HepG2 (cell line): ENCODE measurements at regions not wholly inside any gene's neighbourhood (a gene's known extent, or its start where the extent isn't known, plus 50 kb on each side); places are given as distances from the start of the nearest gene placed in this dataset.

ENCODE experiments used
- ARNT2 ChIP-seq: sonication (generic); formaldehyde crosslinking; IDR thresholded peaks from 2 replicates; pipeline ENCODE4 v1.8.0; 2022; ENCODE audit warnings: mild to moderate bottlenecking, low read depth, missing genetic modification reagents, moderate library complexity
- CERS6 ChIP-seq: sonication (generic); formaldehyde crosslinking; IDR thresholded peaks from 2 replicates; pipeline ENCODE4 v1.5.0; 2020; ENCODE audit warnings: missing genetic modification reagents
- ETV6 ChIP-seq: sonication (generic); formaldehyde crosslinking; conservative IDR thresholded peaks from 2 replicates; pipeline ENCODE4 v1.4.0; 2020; ENCODE audit warnings: missing genetic modification reagents
- KDM6A ChIP-seq: IDR thresholded peaks from 2 replicates; pipeline ENCODE4 v1.6.1; 2016; ENCODE audit warnings: low read depth
- PHF5A ChIP-seq: IDR thresholded peaks from one replicate; pipeline ENCODE4 v1.6.1; 2018; ENCODE audit warnings: low read depth, missing genetic modification reagents; ENCODE audit not compliant: unreplicated experiment
- TCF7 ChIP-seq: sonication (generic); IDR thresholded peaks from 2 replicates; pipeline ENCODE4 v1.6.1; 2016; ENCODE audit warnings: antibody characterized with exemption, low read depth
- USF2 ChIP-seq, 2 experiments: sonication (generic) in 1 of 2; formaldehyde crosslinking in 1 of 2; IDR thresholded peaks; 2 replicates each; pipeline versions ENCODE4 v1.5.1 to v1.6.1; 2011 to 2020; ENCODE audit warnings: borderline replicate concordance in 1 of 2, low read depth in 1 of 2, low read length in 1 of 2, mild to moderate bottlenecking in 1 of 2, missing genetic modification reagents in 1 of 2, moderate library complexity in 1 of 2
- ZNF530 ChIP-seq: sonication (generic); formaldehyde crosslinking; IDR thresholded peaks from 2 replicates; pipeline ENCODE4 v1.5.0; 2020; ENCODE audit warnings: low read depth, mild to moderate bottlenecking, missing genetic modification reagents
- small RNA-seq, 3 experiments: library from RNA; depleted of rRNA; stranded (forward); fragments of <200 nt; gene quantifications; one replicate each; pipeline ENCODE3, GENCODE V24; 2012; ENCODE audit warnings: low read depth in 2 of 3, low replicate concordance in 1 of 3; ENCODE audit not compliant: insufficient read length in 3 of 3, insufficient read depth in 2 of 3

GRCh38 chr9:61674882-61675281, 485.0 kb downstream of the SPATA31A7 start (continued):
- no peak for TF ChIP-seq CERS6 (CRISPR knock-in tag)
- no peak for TF ChIP-seq ETV6 (CRISPR knock-in tag)
- no peak for TF ChIP-seq ZNF530
- no peak for TF ChIP-seq ARNT2 (CRISPR knock-in tag)
- no peak for TF ChIP-seq KDM6A (CRISPR knock-in tag)
- TF ChIP-seq TCF7 = no peak
- no peak for TF ChIP-seq PHF5A (CRISPR knock-in tag)
- TF ChIP-seq USF2 (IDR thresholded peaks at IDR 0.05; ENCODE audit: low read depth, low read length) = no peak
- TF ChIP-seq USF2 (CRISPR knock-in tag; IDR thresholded peaks at IDR 0.05; ENCODE audit: borderline replicate concordance) = no peak

Small RNA genes lying in the stretch of these regions (small RNA-seq; reads per million reads assigned to genes)
- 0 reads per million in 3 experiments for gene RF00019
